ENCODE measurements at regions not wholly inside any gene's neighbourhood (a gene's known extent, or its start where the extent isn't known, plus 50 kb on each side); places are given as distances from the start of the nearest gene placed in this dataset.

DNA sequence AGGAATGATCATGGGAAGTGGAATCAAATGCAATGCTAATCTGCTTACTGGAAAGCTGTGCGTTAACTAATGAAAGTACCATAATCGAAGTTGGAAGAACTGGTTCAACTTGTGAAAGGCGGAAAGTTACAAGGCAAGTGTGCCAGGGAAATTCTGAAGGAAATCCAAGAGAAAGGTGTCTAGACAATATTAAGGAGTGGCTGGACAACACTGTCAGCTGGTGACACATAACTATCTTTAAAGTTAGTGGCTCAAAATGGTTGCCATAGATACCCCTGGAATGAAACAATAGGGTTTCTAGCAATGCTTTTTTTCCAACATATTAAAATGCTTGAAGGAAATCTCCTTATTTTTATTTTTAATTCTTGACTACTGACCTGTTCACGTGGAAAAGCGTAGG lies 90.4 kb downstream of the BMP2 start:
- Mint-ChIP-seq H3K36me3 (ENCODE audit: insufficient read depth in 2 of 2) (no peaks in the 10 kb centered on the region), H3K27ac (no peak overlapping the region), H3K4me3 (no peak overlapping the region), H3K4me1 (ENCODE audit: low read depth) (no peaks in the 10 kb centered on the region), H3K9me3 (peaks cover 2 to 5% of the 10 kb centered on the region in 2 donors), H3K27me3 (ENCODE audit: low read depth) (no peaks in the 10 kb centered on the region)
- ATAC-seq (replicated peaks in 1 of 2) (no peak), DNase-seq (no peak)

DNA sequence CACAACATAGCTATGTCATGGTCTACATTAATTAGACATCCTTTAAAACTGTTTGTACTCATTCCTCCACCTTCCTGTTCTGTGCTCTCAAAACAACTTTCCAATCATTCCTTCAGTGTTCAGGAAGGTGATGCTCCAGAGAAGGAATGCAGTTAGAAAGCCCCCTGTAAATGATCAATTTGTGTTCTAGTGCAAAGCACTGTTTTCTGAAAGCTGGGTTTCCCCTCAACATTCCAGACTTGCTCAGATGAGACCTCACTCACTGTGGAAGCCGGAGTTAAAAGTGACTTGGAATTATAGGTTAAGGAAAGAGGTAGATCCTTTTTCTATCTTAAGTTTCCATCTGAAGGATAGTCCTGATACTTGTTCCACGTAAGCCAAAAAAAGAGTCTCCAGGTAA lies 95.9 kb downstream of the BMP2 start:
- no peak overlapping the region for H3K4me3 Mint-ChIP-seq
- no peaks in the 10 kb centered on the region for H3K27me3 Mint-ChIP-seq (ENCODE audit: low read depth)
- peaks cover 0 to 2% of the 10 kb centered on the region in 2 donors for H3K36me3 Mint-ChIP-seq (ENCODE audit: insufficient read depth in 2 of 2)
- H3K4me1 Mint-ChIP-seq (ENCODE audit: low read depth), result no peaks in the 10 kb centered on the region
- peaks cover 3 to 6% of the 10 kb centered on the region in 2 donors for H3K9me3 Mint-ChIP-seq
- no peak for DNase-seq
- H3K27ac Mint-ChIP-seq, result no peak overlapping the region
- ATAC-seq (replicated peaks in 1 of 2), result no peak

DNA sequence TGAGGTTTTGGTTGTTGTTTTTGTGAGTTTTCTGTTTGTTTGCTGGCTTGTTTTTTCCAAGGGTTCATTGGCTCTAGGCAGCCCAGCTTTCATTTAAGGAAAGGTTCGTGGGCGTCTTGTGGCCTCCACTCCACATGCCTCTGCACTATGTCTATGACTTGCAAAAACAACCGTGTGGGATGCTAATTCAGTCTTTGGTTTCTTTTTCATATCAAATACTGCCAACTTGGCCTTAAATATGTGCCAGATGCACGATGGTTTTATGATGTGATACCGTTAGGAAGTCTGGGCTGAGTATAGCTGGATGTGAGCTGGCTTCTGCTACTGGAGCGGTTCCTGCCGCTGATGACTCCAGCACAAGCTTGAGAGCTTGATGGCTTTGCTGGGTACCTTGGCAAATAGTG lies 96.3 kb downstream of the BMP2 start:
- DNase-seq (no peak), ATAC-seq (replicated peaks in 1 of 2) (no peak)
- Mint-ChIP-seq H3K4me1 (ENCODE audit: low read depth) (no peaks in the 10 kb centered on the region), H3K27me3 (ENCODE audit: low read depth) (no peaks in the 10 kb centered on the region), H3K4me3 (no peak overlapping the region), H3K36me3 (ENCODE audit: insufficient read depth in 2 of 2) (peaks cover 0 to 2% of the 10 kb centered on the region in 2 donors), H3K9me3 (peaks cover 1 to 6% of the 10 kb centered on the region in 2 donors), H3K27ac (no peak overlapping the region)

DNA sequence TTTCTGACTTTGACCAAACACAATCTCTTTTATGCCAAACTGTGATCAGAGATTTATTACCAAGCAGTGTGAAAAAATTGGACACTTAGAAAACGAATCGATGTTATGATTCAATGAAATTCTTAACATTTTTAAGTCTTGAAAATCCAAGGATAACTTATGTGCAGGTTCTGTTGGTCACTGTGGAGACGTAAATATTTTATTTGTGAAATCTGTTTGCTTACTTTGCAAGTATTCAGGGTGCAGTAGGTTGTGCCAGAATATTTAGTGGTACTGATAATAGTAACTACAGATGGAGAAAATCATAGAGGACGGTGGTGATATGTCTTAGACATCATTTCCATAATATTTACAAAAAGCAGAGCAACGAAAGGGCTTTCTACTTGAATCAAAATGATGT lies 97.3 kb downstream of the BMP2 start:
- H3K27me3 Mint-ChIP-seq (ENCODE audit: low read depth), result no peaks in the 10 kb centered on the region
- peaks cover 1 to 6% of the 10 kb centered on the region in 2 donors for H3K9me3 Mint-ChIP-seq
- H3K27ac Mint-ChIP-seq, result no peak overlapping the region
- no peaks in the 10 kb centered on the region for H3K4me1 Mint-ChIP-seq (ENCODE audit: low read depth)
- no peak for ATAC-seq (replicated peaks in 1 of 2)
- H3K4me3 Mint-ChIP-seq, result no peak overlapping the region
- peaks cover 0 to 2% of the 10 kb centered on the region in 2 donors for H3K36me3 Mint-ChIP-seq (ENCODE audit: insufficient read depth in 2 of 2)
- DNase-seq, result no peak

GRCh38 chr20:6866741-6867140 lies 99.3 kb downstream of the BMP2 start:
- no peak for ATAC-seq (replicated peaks in 1 of 2)
- H3K27me3 Mint-ChIP-seq (ENCODE audit: low read depth), result no peaks in the 10 kb centered on the region
- no peak for DNase-seq
- peaks cover 0 to 2% of the 10 kb centered on the region in 2 donors for H3K36me3 Mint-ChIP-seq (ENCODE audit: insufficient read depth in 2 of 2)
- H3K27ac Mint-ChIP-seq, result no peak overlapping the region
- H3K4me3 Mint-ChIP-seq, result no peak overlapping the region
- no peaks in the 10 kb centered on the region for H3K4me1 Mint-ChIP-seq (ENCODE audit: low read depth)
- peaks cover 1 to 7% of the 10 kb centered on the region in 2 donors for H3K9me3 Mint-ChIP-seq

DNA sequence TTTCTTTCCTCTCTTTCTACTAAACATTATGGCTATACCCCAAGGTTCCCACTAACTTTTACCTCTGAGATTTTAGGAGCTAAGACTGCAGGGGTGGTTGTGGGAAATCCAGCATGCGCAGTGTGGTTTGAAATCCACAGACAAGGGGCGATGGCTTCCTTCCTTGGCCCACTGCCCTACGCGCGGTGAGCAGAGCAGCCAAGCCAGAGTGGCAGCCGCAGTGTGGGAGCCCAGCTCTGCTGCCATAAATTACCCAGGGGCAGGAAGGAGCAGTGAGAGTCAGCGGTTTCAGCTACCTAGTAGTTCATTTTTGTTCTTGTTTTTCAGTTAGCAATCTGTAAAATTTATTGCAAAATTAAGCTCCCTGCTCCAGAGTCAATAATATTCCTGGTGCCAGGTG lies 101.4 kb downstream of the BMP2 start:
- Mint-ChIP-seq H3K4me1 (ENCODE audit: low read depth) (no peaks in the 10 kb centered on the region), H3K36me3 (ENCODE audit: insufficient read depth in 2 of 2) (no peaks in the 10 kb centered on the region), H3K4me3 (no peak overlapping the region), H3K9me3 (peaks cover 2 to 7% of the 10 kb centered on the region in 2 donors), H3K27ac (no peak overlapping the region), H3K27me3 (ENCODE audit: low read depth) (no peaks in the 10 kb centered on the region)
- ATAC-seq (replicated peaks in 1 of 2) (no peak), DNase-seq (no peak)

DNA sequence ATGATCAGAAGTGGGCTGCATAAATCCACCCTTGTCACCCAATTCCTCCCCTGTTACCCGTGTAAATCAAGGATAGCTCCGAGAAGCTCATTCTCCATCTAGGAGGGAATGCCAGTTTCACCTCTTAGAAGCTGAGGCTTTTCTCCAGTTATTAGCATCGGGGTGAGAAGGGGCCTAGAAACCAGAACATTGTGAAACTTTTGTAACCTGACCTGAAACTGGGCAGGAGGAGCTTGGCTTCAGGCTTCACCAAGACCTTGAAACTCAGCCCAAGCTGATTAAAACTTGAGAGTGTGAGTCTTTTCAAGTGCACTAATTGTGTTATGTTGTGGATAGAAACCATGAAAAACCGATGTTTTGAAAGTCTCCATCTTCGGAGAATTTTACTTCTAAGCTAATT lies 103.1 kb downstream of the BMP2 start:
- no peak overlapping the region for H3K27ac Mint-ChIP-seq
- ATAC-seq (replicated peaks in 1 of 2), result no peak

GRCh38 chr20:6877633-6878032 lies 110.1 kb downstream of the BMP2 start:
- peaks cover 1 to 3% of the 10 kb centered on the region in 2 donors for H3K9me3 Mint-ChIP-seq
- H3K27ac Mint-ChIP-seq, result no peak overlapping the region
- no peaks in the 10 kb centered on the region for H3K36me3 Mint-ChIP-seq (ENCODE audit: insufficient read depth in 2 of 2)
- no peaks in the 10 kb centered on the region for H3K4me1 Mint-ChIP-seq (ENCODE audit: low read depth)
- no peak for DNase-seq
- no peaks in the 10 kb centered on the region for H3K27me3 Mint-ChIP-seq (ENCODE audit: low read depth)
- H3K4me3 Mint-ChIP-seq, result no peak overlapping the region
- ATAC-seq (replicated peaks in 1 of 2), result no peak

More for the DNA sequence above, 103.1 kb downstream of the BMP2 start:
- Mint-ChIP-seq H3K9me3 (peaks cover 2 to 7% of the 10 kb centered on the region in 2 donors), H3K27me3 (ENCODE audit: low read depth) (no peaks in the 10 kb centered on the region), H3K36me3 (ENCODE audit: insufficient read depth in 2 of 2) (no peaks in the 10 kb centered on the region), H3K4me1 (ENCODE audit: low read depth) (no peaks in the 10 kb centered on the region), H3K4me3 (no peak overlapping the region)
- DNase-seq, result no peak

DNA sequence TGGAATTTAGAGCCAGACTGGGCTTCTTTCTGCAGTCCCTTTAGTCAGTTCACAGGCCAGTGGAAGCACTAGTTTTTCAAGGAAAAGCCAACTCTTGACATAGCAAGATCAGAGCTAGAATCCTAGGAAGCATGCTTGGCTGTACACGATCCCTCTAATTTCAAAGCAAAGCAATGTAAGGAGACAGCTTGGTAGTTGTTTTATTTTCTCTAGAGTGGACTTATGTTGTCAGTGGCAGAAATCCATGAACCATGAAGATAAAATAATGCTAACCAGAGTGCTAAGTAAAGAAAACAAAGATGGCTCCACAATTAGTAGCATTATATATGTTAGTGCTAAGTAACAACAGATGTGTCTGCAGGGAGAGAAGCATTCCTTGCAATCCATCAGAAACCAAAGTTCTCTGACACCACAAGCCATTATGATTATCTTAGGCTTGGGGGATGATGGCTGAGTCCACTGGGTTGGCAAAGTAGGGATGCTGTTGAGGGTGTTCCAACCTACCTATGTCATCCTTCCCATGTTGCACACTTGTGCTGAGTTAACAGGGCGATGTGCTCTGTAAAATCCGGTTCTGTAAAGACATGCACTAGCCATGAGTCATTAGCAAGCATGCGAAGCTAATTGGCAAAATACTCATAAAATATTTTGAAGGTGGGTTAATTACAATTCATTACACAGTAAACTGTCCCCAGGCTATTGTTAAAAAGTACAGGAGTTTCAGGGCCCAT lies 115.2 kb downstream of the BMP2 start:
- Mint-ChIP-seq H3K4me1 (ENCODE audit: low read depth) (no peaks in the 10 kb centered on the region), H3K9me3 (peaks cover 2 to 10% of the 10 kb centered on the region in 2 donors), H3K36me3 (ENCODE audit: insufficient read depth in 2 of 2) (peaks cover 0 to 2% of the 10 kb centered on the region in 2 donors), H3K27ac (no peak overlapping the region), H3K4me3 (no peak overlapping the region), H3K27me3 (ENCODE audit: low read depth) (no peaks in the 10 kb centered on the region)
- no peak for DNase-seq
- no peak for ATAC-seq (replicated peaks in 1 of 2)

DNA sequence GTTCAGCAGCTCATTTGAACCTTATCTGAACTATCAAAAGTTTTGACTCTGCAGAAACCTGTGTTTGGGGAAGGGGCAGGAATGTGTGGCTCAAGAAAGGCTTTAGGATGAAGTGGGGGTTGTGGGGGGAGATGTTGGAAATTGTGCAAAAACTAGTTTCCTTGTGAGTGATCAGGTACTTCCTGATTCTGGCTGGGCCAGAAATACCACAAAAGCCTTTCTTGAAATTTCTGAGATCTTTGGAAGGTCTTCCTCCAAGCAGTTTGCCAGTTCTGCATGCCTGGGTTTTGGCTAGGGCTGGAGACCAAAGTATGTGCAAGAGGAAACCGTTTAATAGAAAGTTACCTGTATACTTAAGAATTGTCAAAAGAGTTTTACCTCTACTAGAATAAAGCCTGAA lies 116.6 kb downstream of the BMP2 start:
- peaks cover 0 to 2% of the 10 kb centered on the region in 2 donors for H3K36me3 Mint-ChIP-seq (ENCODE audit: insufficient read depth in 2 of 2)
- H3K9me3 Mint-ChIP-seq, result peaks cover 2 to 9% of the 10 kb centered on the region in 2 donors
- no peak for DNase-seq
- no peak overlapping the region for H3K4me3 Mint-ChIP-seq
- no peak for ATAC-seq (replicated peaks in 1 of 2)
- no peak overlapping the region for H3K27ac Mint-ChIP-seq
- H3K4me1 Mint-ChIP-seq (ENCODE audit: low read depth), result no peaks in the 10 kb centered on the region
- no peaks in the 10 kb centered on the region for H3K27me3 Mint-ChIP-seq (ENCODE audit: low read depth)

GRCh38 chr20:6886065-6886729 lies 118.7 kb downstream of the BMP2 start:
- peaks cover 0 to 2% of the 10 kb centered on the region in 2 donors for H3K36me3 Mint-ChIP-seq (ENCODE audit: insufficient read depth in 2 of 2)
- H3K4me1 Mint-ChIP-seq (ENCODE audit: low read depth), result no peaks in the 10 kb centered on the region
- H3K9me3 Mint-ChIP-seq, result peaks cover 4 to 11% of the 10 kb centered on the region in 2 donors
- ATAC-seq (replicated peaks in 1 of 2) (no peak), DNase-seq (no peak)
- H3K4me3 Mint-ChIP-seq, result no peak overlapping the region
- no peak overlapping the region for H3K27ac Mint-ChIP-seq
- no peaks in the 10 kb centered on the region for H3K27me3 Mint-ChIP-seq (ENCODE audit: low read depth)

- Mint-ChIP-seq H3K4me3 (no peak overlapping the region), H3K27me3 (ENCODE audit: low read depth) (no peaks in the 10 kb centered on the region), H3K27ac (no peak overlapping the region), H3K4me1 (ENCODE audit: low read depth) (no peaks in the 10 kb centered on the region), H3K9me3 (peaks cover 5 to 14% of the 10 kb centered on the region in 2 donors), H3K36me3 (ENCODE audit: insufficient read depth in 2 of 2) (peaks cover 0 to 2% of the 10 kb centered on the region in 2 donors)
- ATAC-seq (replicated peaks in 1 of 2), result no peak
- DNase-seq, result no peak
Observed at GRCh38 chr20:6887966-6888365, 120.5 kb downstream of the BMP2 start.

DNA sequence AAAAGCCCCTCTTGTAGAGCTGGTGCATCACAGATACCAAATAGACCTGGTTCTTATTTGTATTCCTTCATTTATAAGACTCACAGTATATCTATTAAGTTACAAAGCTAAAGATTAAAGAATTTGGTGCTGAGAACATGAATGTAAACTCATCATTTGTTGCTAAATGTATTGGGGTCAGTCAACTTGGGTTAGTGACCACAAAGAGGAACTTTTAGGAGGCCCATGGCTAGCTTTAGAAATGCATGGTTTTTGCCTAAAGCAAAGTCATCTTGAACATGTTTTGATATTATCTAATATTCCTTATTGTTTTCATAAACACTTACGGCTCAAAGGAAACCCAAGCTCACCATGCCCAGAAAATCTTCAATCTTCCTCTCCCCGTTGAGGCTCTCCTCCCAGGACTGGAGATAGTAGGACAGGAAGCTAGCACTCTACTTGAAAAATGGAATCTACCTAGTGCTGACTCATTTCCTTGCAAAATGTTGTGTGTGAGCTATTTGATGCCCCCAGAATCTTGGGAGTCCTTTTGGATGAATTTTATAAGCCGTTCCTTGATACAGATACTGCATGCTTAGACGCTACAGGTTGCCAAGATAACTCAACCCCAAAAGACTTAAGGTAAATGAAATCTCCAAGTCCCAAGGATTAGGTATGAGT lies 121.4 kb downstream of the BMP2 start:
- DNase-seq (no peak), ATAC-seq (replicated peaks in 1 of 2) (no peak)
- Mint-ChIP-seq H3K27ac (no peak overlapping the region), H3K4me1 (ENCODE audit: low read depth) (no peaks in the 10 kb centered on the region), H3K27me3 (ENCODE audit: low read depth) (no peaks in the 10 kb centered on the region), H3K4me3 (no peak overlapping the region), H3K9me3 (peaks cover 5 to 14% of the 10 kb centered on the region in 2 donors), H3K36me3 (ENCODE audit: insufficient read depth in 2 of 2) (peaks cover 0 to 2% of the 10 kb centered on the region in 2 donors)

All from activated T-cell treated with anti-CD3 and anti-CD28 coated beads, Interleukin-2, amount 50 U/mL, for 72 hours (primary cell).